Body of pancreas (tissue), 4 donors: ENCODE measurements at regions not wholly inside any gene's neighbourhood (a gene's known extent, or its start where the extent isn't known, plus 50 kb on each side); places are given as distances from the start of the nearest gene placed in this dataset.

Source experiments
- POLR2A ChIP-seq, 3 donors: fragments of 450-650 bp; IDR thresholded peaks; one replicate each; pipeline ENCODE4 v1.6.1; 2016; ENCODE audit warnings: antibody characterized with exemption in 3 of 3, mild to moderate bottlenecking in 2 of 3
- TF ChIP-seq, protein P1 (sequence below), 7 experiments: fragments of 450-650 bp in 4 of 7; fragments of 200-600 bp in 3 of 7; sonication (generic) in 3 of 7; IDR thresholded peaks; one replicate each; pipeline ENCODE4 v1.5.1; 2016 to 2019; ENCODE audit warnings: antibody characterized with exemption in 7 of 7

DNA sequence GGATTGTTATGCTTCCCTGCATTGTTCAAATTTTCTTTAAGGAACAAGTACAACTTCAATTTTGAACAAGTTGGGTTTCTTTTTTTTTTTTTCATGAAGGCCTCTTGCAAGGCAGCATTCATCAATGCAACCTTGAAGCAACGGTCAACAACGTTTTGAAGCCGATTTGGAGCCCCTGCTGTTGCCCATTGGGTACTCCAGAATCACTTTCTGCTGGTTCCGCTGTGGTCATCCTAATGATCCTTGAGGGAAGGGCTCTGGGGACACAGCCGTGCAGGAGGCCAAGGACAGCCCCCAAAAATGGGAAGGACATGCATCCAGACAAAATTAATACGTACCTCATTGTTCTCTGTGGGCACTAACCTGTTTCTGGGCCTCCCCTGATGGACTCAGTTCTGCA lies 84.6 kb upstream of the MGMT start:
- TF ChIP-seq, protein P1, sequence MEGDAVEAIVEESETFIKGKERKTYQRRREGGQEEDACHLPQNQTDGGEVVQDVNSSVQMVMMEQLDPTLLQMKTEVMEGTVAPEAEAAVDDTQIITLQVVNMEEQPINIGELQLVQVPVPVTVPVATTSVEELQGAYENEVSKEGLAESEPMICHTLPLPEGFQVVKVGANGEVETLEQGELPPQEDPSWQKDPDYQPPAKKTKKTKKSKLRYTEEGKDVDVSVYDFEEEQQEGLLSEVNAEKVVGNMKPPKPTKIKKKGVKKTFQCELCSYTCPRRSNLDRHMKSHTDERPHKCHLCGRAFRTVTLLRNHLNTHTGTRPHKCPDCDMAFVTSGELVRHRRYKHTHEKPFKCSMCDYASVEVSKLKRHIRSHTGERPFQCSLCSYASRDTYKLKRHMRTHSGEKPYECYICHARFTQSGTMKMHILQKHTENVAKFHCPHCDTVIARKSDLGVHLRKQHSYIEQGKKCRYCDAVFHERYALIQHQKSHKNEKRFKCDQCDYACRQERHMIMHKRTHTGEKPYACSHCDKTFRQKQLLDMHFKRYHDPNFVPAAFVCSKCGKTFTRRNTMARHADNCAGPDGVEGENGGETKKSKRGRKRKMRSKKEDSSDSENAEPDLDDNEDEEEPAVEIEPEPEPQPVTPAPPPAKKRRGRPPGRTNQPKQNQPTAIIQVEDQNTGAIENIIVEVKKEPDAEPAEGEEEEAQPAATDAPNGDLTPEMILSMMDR (IDR thresholded peaks at IDR 0.05) = no peak
- TF ChIP-seq POLR2A (IDR thresholded peaks at IDR 0.05) = no peak
